ENCODE measurements at regions not wholly inside any gene's neighbourhood (a gene's known extent, or its start where the extent isn't known, plus 50 kb on each side); places are given as distances from the start of the nearest gene placed in this dataset.

DNA sequence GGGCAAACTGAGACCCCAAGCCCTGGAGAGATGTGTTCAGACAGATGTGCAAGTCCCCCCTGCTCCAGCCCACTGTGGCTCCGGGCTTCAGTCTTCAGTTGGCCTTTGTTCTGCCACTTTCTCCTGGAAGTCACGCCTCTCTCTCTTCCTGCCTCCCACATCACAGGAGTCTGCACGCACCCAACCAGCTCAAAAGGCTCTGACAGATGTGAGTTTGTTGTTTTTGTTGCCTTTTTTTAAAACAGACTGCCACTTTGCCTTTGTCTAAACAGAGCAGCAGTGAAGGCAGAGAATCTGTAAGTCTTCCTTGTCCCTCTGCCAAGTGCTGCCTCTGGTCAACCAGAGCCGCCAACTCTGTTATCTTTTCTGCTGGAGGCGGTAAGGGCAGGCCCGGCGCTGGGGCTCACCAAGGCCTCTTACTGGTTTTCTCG, 149.7 kb downstream of the TFAP2C start:
- TF ChIP-seq POLR2A (IDR thresholded peaks at IDR 0.05; ENCODE audit: low read depth, low read length) (no peak), POLR2AphosphoS5 (IDR thresholded peaks at IDR 0.05; ENCODE audit: low read depth, low read length) (no peak), TAF1 (IDR thresholded peaks at IDR 0.05; ENCODE audit: borderline replicate concordance, low read depth, low read length) (no peak)
